OCI-LY1 (cell line): ENCODE measurements at regions not wholly inside any gene's neighbourhood (a gene's known extent, or its start where the extent isn't known, plus 50 kb on each side); places are given as distances from the start of the nearest gene placed in this dataset.

Experiments used
- CTCF ChIP-seq: fragments of 200-600 bp; sonication (generic), shearing (Covaris generic); IDR thresholded peaks from 2 replicates; pipeline ENCODE4 v1.5.1; 2017; ENCODE audit warnings: mild to moderate bottlenecking, antibody characterized with exemption, low read length, moderate library complexity, mixed read lengths
- EZH2 ChIP-seq: fragments of 200-600 bp; sonication (generic), shearing (Covaris generic); IDR thresholded peaks from 2 replicates; pipeline ENCODE4 v1.8.0; 2017; ENCODE audit warnings: borderline replicate concordance, mixed run types, mild to moderate bottlenecking, antibody characterized with exemption, low read length, moderate library complexity, mixed read lengths

- TF ChIP-seq CTCF (no peak), EZH2 (no peak)
Observed at GRCh38 chr3:102329561-102329960, 105.3 kb upstream of the ZPLD1 start.
